ENCODE measurements at regions not wholly inside any gene's neighbourhood (a gene's known extent, or its start where the extent isn't known, plus 50 kb on each side); places are given as distances from the start of the nearest gene placed in this dataset.
A peak's percentile ranks its signal among the peaks of the same experiment; 100 is the strongest.
"Not testable (repeated sequence)": the region's sequence is repeated elsewhere in the genome, so short reads cannot be mapped to it uniquely, and the experiment has no call there.

DNA sequence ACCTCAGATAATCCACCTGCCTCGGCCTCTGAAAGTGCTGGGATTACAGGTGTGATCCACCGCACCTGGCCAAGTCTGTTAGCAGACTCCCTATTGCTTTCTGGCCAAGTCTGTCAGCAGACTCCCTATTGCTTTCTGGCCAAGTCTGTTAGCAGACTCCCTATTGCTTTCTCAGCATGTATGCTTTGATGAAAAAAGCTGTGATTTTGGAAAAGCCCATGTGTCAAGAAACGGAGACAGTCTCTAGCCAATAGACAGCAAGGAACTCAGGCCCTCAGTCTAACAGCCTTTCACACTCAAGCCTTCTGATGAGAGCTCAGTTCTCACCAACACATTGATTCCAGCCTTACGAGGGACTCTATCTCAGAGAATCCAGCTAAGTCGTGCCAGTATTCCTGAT lies 158.8 kb upstream of the KRR1 start:
- DNase-seq, result no peak
- no peak overlapping the region for H3K27ac ChIP-seq
- H3K27me3 ChIP-seq, result no peaks in the 10 kb centered on the region
- H3K4me3 ChIP-seq, result no peak overlapping the region
- H3K4me1 ChIP-seq, result peaks cover 17% of the 10 kb centered on the region
- no peaks in the 10 kb centered on the region for H3K36me3 ChIP-seq
- H3K9me3 ChIP-seq (replicated peaks), result 0 out of 2 replicates have a peak, but pooled peaks cover 3% of the 10 kb centered on the region

DNA sequence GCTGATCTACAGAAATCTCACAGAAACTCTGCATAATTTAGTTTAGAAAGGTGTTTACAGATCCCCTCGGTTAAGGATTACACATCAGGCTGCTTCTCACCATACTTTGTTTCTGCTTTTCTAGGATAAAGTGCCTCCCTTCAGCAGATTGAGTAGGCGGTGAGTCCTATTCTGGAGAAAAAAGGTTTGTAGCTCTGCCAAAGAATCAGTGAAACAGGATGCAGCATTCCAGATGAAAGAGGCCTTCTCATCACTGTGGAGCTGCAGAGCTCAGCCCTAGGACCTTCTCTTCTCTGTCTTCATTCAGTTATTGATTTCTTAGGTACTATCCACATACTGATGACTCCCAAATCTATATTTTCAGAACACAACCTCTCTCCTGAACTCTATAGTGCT lies 155.5 kb upstream of the KRR1 start:
- Histone ChIP-seq H3K36me3 (no peaks in the 10 kb centered on the region), H3K4me1 (peaks cover 18% of the 10 kb centered on the region), H3K27me3 (no peaks in the 10 kb centered on the region), H3K27ac (no peak overlapping the region), H3K4me3 (no peak overlapping the region), H3K9me3 (replicated peaks) (0 out of 2 replicates have a peak, but pooled peaks cover 3% of the 10 kb centered on the region)
- peak in 1 of 2 experiments; percentile 20 for DNase-seq

DNA sequence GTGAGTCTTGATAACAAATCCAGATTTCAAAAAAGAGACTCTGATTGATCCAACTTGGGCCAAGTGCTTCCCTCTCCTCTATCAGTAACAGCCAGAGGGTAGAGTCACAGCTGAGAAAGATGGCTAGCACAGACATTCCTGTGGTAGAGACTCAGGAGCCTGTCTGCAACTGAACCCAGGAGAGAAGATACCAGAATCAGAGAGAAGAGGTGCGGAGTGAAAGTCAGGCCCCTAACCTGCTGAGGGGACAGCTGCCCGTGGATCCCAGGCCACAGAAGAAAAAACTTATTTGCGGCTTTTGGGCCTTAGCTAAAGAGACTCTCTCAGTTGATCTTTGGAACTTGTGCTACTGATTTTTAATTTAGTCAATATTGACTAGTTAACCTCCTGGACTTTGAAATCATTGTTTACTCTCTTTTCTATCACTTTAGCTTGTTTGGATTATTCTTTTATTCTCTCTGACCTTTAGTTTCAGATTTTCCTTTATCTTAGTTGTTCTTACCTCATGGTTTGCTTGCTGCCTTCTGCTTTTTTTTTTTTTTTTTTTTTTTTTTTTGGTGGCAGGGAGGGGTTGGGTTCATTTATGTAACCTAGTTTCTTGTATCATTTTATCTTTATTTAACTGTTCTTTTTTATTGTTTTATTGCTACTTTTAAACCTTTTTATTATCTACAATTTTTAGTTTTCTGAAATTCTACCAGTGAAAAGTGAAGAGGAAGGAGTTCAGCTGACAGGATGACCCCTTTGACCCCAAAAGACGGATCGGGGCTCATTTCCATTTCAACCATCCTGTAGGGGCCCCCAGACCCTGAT lies 154.9 kb upstream of the KRR1 start:
- peaks cover 18% of the 10 kb centered on the region for H3K4me1 ChIP-seq
- H3K27ac ChIP-seq, result peak overlapping the region; percentile 18; the same call in 1 of the 2 replicates
- H3K4me3 ChIP-seq, result no peak overlapping the region
- peak; percentile 25 to 49 for DNase-seq
- H3K9me3 ChIP-seq (replicated peaks), result 0 out of 2 replicates have a peak, but pooled peaks cover 3% of the 10 kb centered on the region
- no peaks in the 10 kb centered on the region for H3K27me3 ChIP-seq
- H3K36me3 ChIP-seq, result no peaks in the 10 kb centered on the region

GRCh38 chr12:75665216-75665615 lies 153.8 kb upstream of the KRR1 start:
- H3K4me1 ChIP-seq, result peaks cover 20% of the 10 kb centered on the region

GRCh38 chr12:75662511-75663159 lies 151.2 kb upstream of the KRR1 start:
- Histone ChIP-seq H3K27ac (no peak overlapping the region), H3K4me1 (peaks cover 46% of the 10 kb centered on the region), H3K36me3 (no peaks in the 10 kb centered on the region), H3K4me3 (no peak overlapping the region), H3K27me3 (no peaks in the 10 kb centered on the region), H3K9me3 (replicated peaks) (no peaks in the 10 kb centered on the region)
- DNase-seq, result no peak

More at GRCh38 chr12:75665216-75665615, 153.8 kb upstream of the KRR1 start:
- H3K36me3 ChIP-seq, result no peaks in the 10 kb centered on the region
- no peaks in the 10 kb centered on the region for H3K9me3 ChIP-seq (replicated peaks)
- DNase-seq, result no peak
- peak overlapping the region; percentile 18; the same call in 1 of the 2 replicates for H3K27ac ChIP-seq
- no peaks in the 10 kb centered on the region for H3K27me3 ChIP-seq
- no peak overlapping the region for H3K4me3 ChIP-seq

DNA sequence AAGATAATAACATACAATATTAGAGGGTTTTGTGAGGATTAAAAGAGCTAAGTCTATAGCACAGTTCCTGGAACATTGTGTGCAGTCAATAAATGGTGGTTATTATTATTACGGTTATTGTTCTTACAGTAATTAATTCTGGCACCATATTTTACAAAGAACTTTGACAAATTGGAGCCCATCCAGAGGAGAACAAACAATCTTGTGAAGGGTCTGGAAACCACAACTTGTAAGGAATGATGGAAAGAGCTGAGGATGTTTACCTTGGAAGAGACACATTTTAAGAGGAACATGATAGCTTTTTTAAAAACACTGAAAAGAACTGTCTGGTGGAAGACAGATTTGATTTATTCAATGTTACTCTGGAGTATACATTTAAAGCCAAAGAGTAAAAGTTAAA lies 150.5 kb upstream of the KRR1 start:
- Histone ChIP-seq H3K4me1 (peaks cover 46% of the 10 kb centered on the region), H3K9me3 (replicated peaks) (no peaks in the 10 kb centered on the region), H3K27ac (no peak overlapping the region), H3K4me3 (no peak overlapping the region), H3K27me3 (no peaks in the 10 kb centered on the region), H3K36me3 (no peaks in the 10 kb centered on the region)
- DNase-seq, result no peak

GRCh38 chr12:75660805-75661404 lies 149.5 kb upstream of the KRR1 start:
- H3K27me3 ChIP-seq, result no peaks in the 10 kb centered on the region
- H3K9me3 ChIP-seq (replicated peaks), result no peaks in the 10 kb centered on the region
- H3K4me3 ChIP-seq, result no peak overlapping the region
- H3K4me1 ChIP-seq, result peaks cover 37% of the 10 kb centered on the region
- no peak overlapping the region for H3K27ac ChIP-seq
- peak in 1 of 2 experiments; percentile 20 for DNase-seq
- no peaks in the 10 kb centered on the region for H3K36me3 ChIP-seq

- peaks cover 31% of the 10 kb centered on the region for H3K4me1 ChIP-seq
Observed at GRCh38 chr12:75660107-75660530, 148.7 kb upstream of the KRR1 start.

DNA sequence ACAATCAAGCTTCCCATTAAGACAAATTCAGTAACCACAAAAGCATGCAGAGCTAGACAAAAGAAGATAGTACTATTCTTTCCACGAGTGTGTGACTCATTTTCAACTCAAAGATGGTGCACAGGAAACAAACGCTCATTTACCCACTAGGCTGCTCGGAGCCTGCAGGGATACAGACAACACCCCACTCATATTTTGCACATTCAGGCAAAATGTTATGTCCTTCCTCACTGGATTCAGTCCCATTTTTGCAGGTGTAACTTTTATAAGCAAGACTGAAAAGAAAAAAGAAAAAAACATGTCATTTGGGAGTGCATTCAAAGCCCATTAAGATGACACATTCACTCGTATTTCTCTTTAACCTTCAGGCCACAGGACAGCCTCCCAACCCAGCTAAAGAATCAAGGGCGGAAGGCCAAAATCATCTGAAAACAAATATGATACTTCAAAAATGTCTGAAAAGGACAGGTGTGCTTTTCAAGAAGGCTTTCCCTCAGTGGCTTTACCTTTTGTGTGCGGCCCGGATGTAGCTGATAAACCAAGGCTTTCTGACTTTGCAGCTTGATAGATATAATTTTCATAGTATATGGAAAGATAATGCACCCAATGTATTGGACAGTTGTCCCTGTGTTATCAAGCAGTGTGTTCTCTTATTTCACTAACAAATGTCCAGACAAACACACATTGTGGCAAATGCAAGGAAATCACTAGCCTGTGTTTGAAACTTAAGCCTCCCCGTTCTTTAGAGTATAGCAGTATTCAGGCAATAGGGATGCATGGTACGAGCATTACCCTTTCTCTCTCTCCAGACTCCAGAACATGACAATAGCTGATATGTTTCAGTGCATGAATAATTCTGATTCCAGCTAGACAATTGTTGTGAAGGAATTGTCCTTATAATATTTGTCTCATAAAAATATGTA lies 147.8 kb upstream of the KRR1 start:
- peak overlapping the region; percentile 38 for H3K4me3 ChIP-seq
- DNase-seq, result peak; percentile 30 to 79
- H3K27me3 ChIP-seq, result no peaks in the 10 kb centered on the region
- peaks cover 27% of the 10 kb centered on the region for H3K4me1 ChIP-seq
- H3K36me3 ChIP-seq, result no peaks in the 10 kb centered on the region
- peak overlapping the region; percentile 69 for H3K27ac ChIP-seq
- no peaks in the 10 kb centered on the region for H3K9me3 ChIP-seq (replicated peaks)

More at GRCh38 chr12:75660107-75660530, 148.7 kb upstream of the KRR1 start:
- Histone ChIP-seq H3K9me3 (replicated peaks) (no peaks in the 10 kb centered on the region), H3K27me3 (no peaks in the 10 kb centered on the region), H3K36me3 (no peaks in the 10 kb centered on the region), H3K4me3 (no peak overlapping the region), H3K27ac (no peak overlapping the region)
- no peak for DNase-seq

DNA sequence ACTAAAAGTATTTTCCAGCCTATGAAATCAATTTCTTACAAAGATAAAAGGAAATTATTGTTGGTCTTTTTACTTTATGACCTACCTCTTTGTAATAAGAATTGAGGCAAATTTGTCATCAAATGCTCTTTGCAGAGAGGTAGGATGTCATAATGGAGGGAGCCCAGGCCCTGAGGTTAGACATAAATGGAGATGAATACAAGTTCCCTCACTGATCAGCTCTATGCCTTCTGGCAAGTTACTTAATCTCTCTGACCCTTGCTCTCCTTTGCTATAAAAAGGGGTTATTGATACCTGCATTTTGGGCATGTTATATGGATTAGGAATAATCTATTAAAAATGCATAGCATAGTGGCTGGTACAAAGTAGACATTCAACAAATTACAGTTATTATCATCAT lies 146.9 kb upstream of the KRR1 start:
- Histone ChIP-seq H3K4me3 (peak overlapping the region; percentile 38; the same call in 1 of the 2 replicates), H3K27me3 (no peaks in the 10 kb centered on the region), H3K27ac (peak overlapping the region; percentile 69), H3K9me3 (replicated peaks) (no peaks in the 10 kb centered on the region), H3K36me3 (no peaks in the 10 kb centered on the region), H3K4me1 (peaks cover 27% of the 10 kb centered on the region)
- DNase-seq, result peak in 1 of 2 experiments; percentile 27

DNA sequence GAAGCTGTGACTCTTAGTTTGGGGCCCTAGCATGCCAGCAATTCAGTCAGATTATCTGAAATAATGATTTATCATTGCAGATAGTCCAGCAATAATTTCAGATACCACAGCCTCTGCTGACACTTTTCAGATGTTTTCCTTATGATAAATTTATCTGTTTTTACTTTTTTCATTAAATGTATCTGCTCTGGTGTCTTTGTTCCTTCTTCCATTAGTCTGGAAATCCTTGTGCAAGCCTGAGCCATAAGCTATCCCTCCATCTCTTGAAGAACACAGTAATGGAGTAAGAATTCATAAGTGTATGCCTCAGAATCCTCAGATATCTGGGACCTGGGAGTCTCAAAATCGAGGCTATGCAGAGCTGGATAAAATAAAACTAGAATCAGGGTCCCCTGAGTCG lies 146.4 kb upstream of the KRR1 start:
- no peak for DNase-seq
- no peaks in the 10 kb centered on the region for H3K9me3 ChIP-seq (replicated peaks)
- no peaks in the 10 kb centered on the region for H3K36me3 ChIP-seq
- H3K4me1 ChIP-seq, result peaks cover 27% of the 10 kb centered on the region
- H3K27ac ChIP-seq, result peak overlapping the region; percentile 69
- no peaks in the 10 kb centered on the region for H3K27me3 ChIP-seq
- H3K4me3 ChIP-seq, result no peak overlapping the region

DNA sequence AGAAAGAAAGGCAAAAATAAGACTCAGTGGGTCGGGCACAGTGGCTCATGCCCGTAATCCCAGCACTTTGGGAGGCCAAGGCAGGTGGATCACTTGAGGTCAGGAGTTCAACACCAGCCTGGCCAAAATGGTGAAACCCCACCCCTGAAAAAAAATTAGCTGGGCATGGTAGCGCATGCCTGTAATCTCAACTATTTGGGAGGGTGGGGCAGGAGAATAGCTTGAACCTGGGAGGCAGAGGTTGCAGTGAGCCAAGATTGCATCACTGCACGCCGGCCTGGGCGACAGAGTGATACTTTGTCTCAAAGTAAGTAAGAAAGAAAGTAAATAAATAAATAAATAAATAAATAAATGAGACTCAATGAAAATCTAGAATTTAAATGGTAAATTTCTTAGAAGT lies 145.9 kb upstream of the KRR1 start:
- H3K36me3 ChIP-seq; H3K27ac ChIP-seq; H3K27me3 ChIP-seq; DNase-seq; H3K4me3 ChIP-seq; H3K9me3 ChIP-seq (replicated peaks): not testable (repeated sequence)
- H3K4me1 ChIP-seq, result peaks cover 27% of the 10 kb centered on the region

DNA sequence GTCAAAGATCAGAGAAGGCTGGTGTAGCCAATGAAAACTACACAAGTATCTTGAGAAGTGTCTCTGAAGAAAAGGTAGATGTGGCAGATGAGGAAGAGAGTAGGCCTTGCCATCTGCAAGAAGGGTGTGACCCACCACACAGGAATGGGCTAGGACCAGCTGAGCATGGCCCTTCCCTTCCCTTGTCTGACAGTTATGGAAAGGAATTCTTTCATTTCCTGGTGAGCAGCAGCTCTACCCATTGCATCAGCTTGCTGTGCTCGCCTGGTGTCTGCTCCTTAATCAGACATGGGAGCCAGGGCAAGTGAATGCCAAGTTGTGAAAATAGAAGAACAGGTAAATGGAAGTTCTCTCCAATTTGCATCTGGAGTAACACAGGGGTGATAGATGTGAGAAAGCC lies 145.2 kb upstream of the KRR1 start:
- no peaks in the 10 kb centered on the region for H3K36me3 ChIP-seq
- no peaks in the 10 kb centered on the region for H3K27me3 ChIP-seq
- H3K9me3 ChIP-seq (replicated peaks), result no peaks in the 10 kb centered on the region
- H3K4me1 ChIP-seq, result peaks cover 27% of the 10 kb centered on the region
- H3K27ac ChIP-seq, result no peak overlapping the region
- DNase-seq, result no peak
- no peak overlapping the region for H3K4me3 ChIP-seq

DNA sequence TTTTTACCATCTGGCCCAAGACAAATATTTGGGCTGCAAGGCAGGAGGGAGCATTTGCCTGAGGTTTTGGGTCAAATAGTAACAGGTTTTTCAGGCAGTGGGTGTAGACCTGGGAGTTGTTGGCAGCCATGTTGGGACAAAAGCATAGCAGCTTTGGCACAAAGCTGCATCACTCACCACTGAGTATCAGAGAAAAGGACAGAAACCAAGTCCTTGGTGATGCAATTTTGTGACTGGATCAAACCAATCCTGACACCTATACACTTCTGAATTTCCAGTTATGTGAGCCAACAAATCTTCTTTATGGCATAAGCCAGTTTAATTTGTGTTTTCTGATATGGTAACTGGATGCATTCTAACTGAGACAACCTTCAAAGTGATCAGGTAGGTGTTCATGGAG lies 144.8 kb upstream of the KRR1 start:
- H3K27me3 ChIP-seq, result no peaks in the 10 kb centered on the region
- no peak for DNase-seq
- peaks cover 27% of the 10 kb centered on the region for H3K4me1 ChIP-seq
- no peak overlapping the region for H3K4me3 ChIP-seq
- no peak overlapping the region for H3K27ac ChIP-seq
- no peaks in the 10 kb centered on the region for H3K36me3 ChIP-seq
- H3K9me3 ChIP-seq (replicated peaks), result no peaks in the 10 kb centered on the region

Data from SJCRH30 (cell line).